GM12872 (cell line): ENCODE measurements at regions not wholly inside any gene's neighbourhood (a gene's known extent, or its start where the extent isn't known, plus 50 kb on each side); places are given as distances from the start of the nearest gene placed in this dataset.

ENCODE experiments used
- CTCF ChIP-seq: IDR thresholded peaks from 3 replicates; pipeline ENCODE4 v1.5.1; 2011; ENCODE audit warnings: low read depth, mild to moderate bottlenecking, low read length, moderate library complexity; ENCODE audit not compliant: insufficient read depth

- TF ChIP-seq CTCF: no peak
These were observed 165.3 kb downstream of the HLX start for GRCh38 chr1:221044538-221044937.

GRCh38 chr1:221045151-221045550 lies 165.9 kb downstream of the HLX start:
- TF ChIP-seq CTCF: no peak

- TF ChIP-seq CTCF: no peak
These were observed 166.9 kb downstream of the HLX start for GRCh38 chr1:221045842-221046831.

- TF ChIP-seq CTCF: no peak
These were observed 174.6 kb downstream of the HLX start for GRCh38 chr1:221053889-221054288.

GRCh38 chr1:221059506-221059905 lies 180.3 kb downstream of the HLX start:
- TF ChIP-seq CTCF: no peak

GRCh38 chr1:221063651-221064050 lies 184.4 kb downstream of the HLX start:
- no peak for TF ChIP-seq CTCF

- no peak for TF ChIP-seq CTCF
These were observed 187.2 kb downstream of the HLX start for GRCh38 chr1:221066351-221067001.
